Nephron progenitor cell (in vitro differentiated cells): ENCODE measurements at regions not wholly inside any gene's neighbourhood (a gene's known extent, or its start where the extent isn't known, plus 50 kb on each side); places are given as distances from the start of the nearest gene placed in this dataset.

Experiments used
- DNase-seq: peaks from one replicate; pipeline ENCODE4 v3.0.0; 2021
- H3K27ac Mint-ChIP-seq: 2 replicates; pipeline ENCODE4 v1.8.0; 2021; ENCODE audit warnings: mild to moderate bottlenecking, moderate library complexity, mixed read lengths
- H3K27me3 Mint-ChIP-seq: 2 replicates; pipeline ENCODE4 v1.8.0; 2021; ENCODE audit warnings: mild to moderate bottlenecking, low read depth, mixed read lengths; ENCODE audit not compliant: poor library complexity
- H3K36me3 Mint-ChIP-seq: 2 replicates; pipeline ENCODE4 v1.8.0; 2021; ENCODE audit warnings: low read depth, mixed read lengths
- H3K4me1 Mint-ChIP-seq: 2 replicates; pipeline ENCODE4 v1.8.0; 2021; ENCODE audit warnings: mixed read lengths
- H3K4me3 Mint-ChIP-seq: 2 replicates; pipeline ENCODE4 v1.8.0; 2021; ENCODE audit warnings: mild to moderate bottlenecking, moderate library complexity, mixed read lengths
- H3K9me3 Mint-ChIP-seq: 2 replicates; pipeline ENCODE4 v1.8.0; 2021; ENCODE audit warnings: mild to moderate bottlenecking, moderate library complexity, mixed read lengths
- TF ChIP-seq, protein P1 (sequence below): fragments of 200-600 bp; sonication (generic); IDR thresholded peaks from 2 replicates; pipeline ENCODE4 v1.5.0; 2021; ENCODE audit warnings: antibody characterized with exemption

DNA sequence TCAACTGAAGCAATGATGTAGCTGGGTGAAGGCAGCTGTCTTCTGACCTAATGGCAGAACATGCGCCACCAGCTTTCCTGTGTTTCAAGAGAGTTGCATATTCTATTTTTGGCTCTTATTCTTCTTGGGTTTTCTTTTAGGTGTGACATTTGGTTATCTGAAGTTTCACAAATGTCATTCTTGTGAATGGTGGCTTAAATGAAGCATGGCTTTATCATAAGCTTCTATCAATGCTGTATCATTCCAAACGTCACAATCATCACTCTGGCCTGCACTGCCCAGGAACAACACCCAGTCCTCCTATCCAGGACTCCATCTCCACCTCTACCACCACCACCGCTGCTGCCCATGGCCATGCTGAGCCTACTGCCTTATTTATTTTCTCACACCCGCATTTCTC lies 69.7 kb upstream of the WWC2 start:
- no peak overlapping the region for H3K4me3 Mint-ChIP-seq

DNA sequence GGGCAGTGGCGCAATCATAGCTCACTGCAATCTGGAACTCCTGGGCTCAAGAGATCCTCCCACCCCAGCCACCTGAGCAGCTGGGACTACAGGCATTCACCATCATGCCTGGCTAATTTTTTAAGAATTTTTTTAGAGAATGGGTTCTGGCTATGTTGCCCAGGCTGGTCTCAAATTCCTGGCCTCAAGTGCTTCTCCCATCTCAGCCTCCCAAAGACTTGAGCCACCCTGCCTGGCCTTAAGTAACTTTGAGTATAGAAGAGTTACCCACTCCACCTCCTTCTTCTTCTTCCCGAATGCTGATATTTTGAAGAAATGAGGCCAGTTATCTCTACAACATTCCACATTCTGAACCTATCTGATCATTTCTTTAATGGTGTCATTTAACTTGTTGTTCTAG lies 72.4 kb upstream of the WWC2 start:
- DNase-seq = no peak
- H3K27ac Mint-ChIP-seq = no peak overlapping the region

More for the DNA sequence above, 69.7 kb upstream of the WWC2 start:
- Mint-ChIP-seq H3K27me3 (peaks cover 14% of the 10 kb centered on the region), H3K4me1 (no peaks in the 10 kb centered on the region), H3K9me3 (no peaks in the 10 kb centered on the region), H3K36me3 (no peaks in the 10 kb centered on the region), H3K27ac (no peak overlapping the region)
- no peak for DNase-seq
- TF ChIP-seq, protein P1, sequence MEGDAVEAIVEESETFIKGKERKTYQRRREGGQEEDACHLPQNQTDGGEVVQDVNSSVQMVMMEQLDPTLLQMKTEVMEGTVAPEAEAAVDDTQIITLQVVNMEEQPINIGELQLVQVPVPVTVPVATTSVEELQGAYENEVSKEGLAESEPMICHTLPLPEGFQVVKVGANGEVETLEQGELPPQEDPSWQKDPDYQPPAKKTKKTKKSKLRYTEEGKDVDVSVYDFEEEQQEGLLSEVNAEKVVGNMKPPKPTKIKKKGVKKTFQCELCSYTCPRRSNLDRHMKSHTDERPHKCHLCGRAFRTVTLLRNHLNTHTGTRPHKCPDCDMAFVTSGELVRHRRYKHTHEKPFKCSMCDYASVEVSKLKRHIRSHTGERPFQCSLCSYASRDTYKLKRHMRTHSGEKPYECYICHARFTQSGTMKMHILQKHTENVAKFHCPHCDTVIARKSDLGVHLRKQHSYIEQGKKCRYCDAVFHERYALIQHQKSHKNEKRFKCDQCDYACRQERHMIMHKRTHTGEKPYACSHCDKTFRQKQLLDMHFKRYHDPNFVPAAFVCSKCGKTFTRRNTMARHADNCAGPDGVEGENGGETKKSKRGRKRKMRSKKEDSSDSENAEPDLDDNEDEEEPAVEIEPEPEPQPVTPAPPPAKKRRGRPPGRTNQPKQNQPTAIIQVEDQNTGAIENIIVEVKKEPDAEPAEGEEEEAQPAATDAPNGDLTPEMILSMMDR = no peak

DNA sequence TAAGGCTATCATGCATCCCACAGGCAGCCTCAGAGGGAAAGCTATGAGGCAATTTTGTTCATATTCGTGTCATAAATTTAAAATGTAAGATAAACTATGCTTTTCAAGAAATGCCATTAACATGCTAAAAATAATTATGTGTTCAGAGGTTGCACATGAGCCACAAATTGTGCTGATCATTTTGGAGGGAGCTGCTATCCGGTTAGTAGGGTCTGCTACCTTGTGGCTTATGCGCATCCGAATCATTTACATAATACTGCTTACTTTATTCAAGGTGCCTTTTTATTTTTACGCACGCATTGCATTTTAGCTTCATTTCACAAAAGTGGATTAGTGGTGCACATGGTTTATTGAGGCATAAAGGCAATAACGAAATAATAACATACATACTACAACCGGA lies 76.4 kb upstream of the WWC2 start:
- TF ChIP-seq, protein P1 = no peak
- H3K4me3 Mint-ChIP-seq = no peak overlapping the region
- no peaks in the 10 kb centered on the region for H3K9me3 Mint-ChIP-seq
- peaks cover 30% of the 10 kb centered on the region for H3K27me3 Mint-ChIP-seq
- no peaks in the 10 kb centered on the region for H3K4me1 Mint-ChIP-seq
- no peaks in the 10 kb centered on the region for H3K36me3 Mint-ChIP-seq
- DNase-seq = no peak
- H3K27ac Mint-ChIP-seq = no peak overlapping the region

More for the DNA sequence above, 72.4 kb upstream of the WWC2 start:
- TF ChIP-seq, protein P1 = no peak
- H3K36me3 Mint-ChIP-seq = no peaks in the 10 kb centered on the region
- H3K27me3 Mint-ChIP-seq = peaks cover 23% of the 10 kb centered on the region
- no peaks in the 10 kb centered on the region for H3K4me1 Mint-ChIP-seq
- H3K4me3 Mint-ChIP-seq = no peak overlapping the region
- H3K9me3 Mint-ChIP-seq = no peaks in the 10 kb centered on the region

DNA sequence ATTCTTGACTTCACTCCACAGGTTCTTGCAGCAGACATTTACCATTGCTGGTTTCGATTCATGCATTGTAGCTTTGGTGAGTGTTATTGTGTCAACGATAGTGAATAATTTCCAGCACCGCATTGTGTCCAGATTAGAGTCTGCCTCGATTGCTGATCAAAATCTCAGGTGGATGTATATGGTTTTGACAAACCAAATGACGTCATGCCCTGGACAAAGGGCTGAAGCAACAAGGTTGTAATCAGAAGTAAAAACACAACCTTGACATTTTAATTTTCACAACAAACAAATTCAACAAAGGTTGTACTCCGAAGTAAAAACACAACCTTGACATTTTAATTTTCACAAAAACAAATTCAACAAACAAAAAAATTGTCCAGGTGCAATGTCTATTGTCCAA lies 81.1 kb upstream of the WWC2 start:
- Mint-ChIP-seq H3K9me3 (no peaks in the 10 kb centered on the region), H3K4me1 (no peaks in the 10 kb centered on the region), H3K27me3 (peaks cover 41% of the 10 kb centered on the region), H3K4me3 (no peak overlapping the region), H3K36me3 (no peaks in the 10 kb centered on the region), H3K27ac (no peak overlapping the region)
- TF ChIP-seq, protein P1 = no peak
- no peak for DNase-seq

DNA sequence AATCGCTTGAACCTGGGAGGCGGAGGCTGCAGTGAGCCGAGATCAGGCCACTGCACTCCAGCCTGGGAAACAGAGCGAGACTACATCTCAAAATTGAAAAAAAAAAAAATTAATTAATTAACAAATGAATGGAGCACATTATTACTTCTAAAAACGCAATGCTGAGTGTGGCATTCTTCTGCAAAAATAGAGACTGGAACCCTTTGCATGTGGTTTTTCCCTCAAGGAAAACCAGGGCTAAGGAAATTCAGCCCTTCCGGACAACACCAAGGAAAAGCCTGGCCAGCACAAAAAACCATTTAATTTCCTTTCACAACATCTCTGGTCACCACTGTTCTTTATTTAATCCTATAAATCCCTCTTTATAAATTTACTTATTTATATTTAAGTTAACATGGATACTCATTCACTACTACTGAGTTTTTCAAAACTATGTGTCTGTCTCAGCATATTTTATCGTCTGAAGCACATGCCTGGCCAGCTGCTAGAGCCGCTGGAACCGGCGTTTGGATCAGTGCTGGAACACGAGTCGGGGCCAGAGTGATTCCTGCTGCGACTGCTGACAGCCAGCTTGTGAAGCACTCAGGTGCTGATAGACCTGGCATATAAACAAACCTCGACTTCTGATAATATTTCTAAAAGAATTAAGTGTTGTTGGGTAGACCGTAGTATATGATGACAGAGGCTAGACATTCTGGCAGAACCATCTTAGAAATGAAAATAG lies 84.5 kb upstream of the WWC2 start:
- peaks cover 5% of the 10 kb centered on the region for H3K4me1 Mint-ChIP-seq
- H3K4me3 Mint-ChIP-seq = no peak overlapping the region
- peaks cover 68% of the 10 kb centered on the region for H3K27me3 Mint-ChIP-seq
- DNase-seq = no peak
- TF ChIP-seq, protein P1 = no peak
- no peaks in the 10 kb centered on the region for H3K36me3 Mint-ChIP-seq
- H3K9me3 Mint-ChIP-seq = no peaks in the 10 kb centered on the region
- no peak overlapping the region for H3K27ac Mint-ChIP-seq

DNA sequence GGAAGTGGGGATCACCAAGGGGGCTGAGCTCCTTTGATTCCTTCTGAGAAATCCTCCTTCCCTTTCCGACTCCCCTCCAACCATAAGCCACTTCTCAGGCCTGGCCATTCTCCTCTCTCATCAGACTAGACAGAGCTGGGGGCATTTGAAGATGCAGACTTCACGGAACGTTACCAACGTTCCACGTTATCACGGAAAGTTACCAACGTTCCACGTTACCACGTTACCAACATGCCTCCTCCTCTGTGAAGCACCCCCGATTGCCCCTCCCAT lies 85.4 kb upstream of the WWC2 start:
- DNase-seq = no peak
- Mint-ChIP-seq H3K4me1 (peaks cover 13% of the 10 kb centered on the region), H3K27ac (peak overlapping the region; percentile 51), H3K4me3 (peak overlapping the region; percentile 64), H3K9me3 (no peaks in the 10 kb centered on the region), H3K27me3 (peaks cover 61% of the 10 kb centered on the region), H3K36me3 (no peaks in the 10 kb centered on the region)
- TF ChIP-seq, protein P1 = no peak
